NCI-H510A treated with DMSO at 0.1 percent for 48 hours (cell line): ENCODE measurements at regions not wholly inside any gene's neighbourhood (a gene's known extent, or its start where the extent isn't known, plus 50 kb on each side); places are given as distances from the start of the nearest gene placed in this dataset.
"Not testable (repeated sequence)": the region's sequence is repeated elsewhere in the genome, so short reads cannot be mapped to it uniquely, and the experiment has no call there.

Experiments used
- DNase-seq: peaks from one replicate; lab custom pipeline; 2025; lab: John Stamatoyannopoulos, UW

GRCh38 chr5:86542532-86542931, 75.2 kb upstream of the COX7C start:
- no peak for DNase-seq

DNA sequence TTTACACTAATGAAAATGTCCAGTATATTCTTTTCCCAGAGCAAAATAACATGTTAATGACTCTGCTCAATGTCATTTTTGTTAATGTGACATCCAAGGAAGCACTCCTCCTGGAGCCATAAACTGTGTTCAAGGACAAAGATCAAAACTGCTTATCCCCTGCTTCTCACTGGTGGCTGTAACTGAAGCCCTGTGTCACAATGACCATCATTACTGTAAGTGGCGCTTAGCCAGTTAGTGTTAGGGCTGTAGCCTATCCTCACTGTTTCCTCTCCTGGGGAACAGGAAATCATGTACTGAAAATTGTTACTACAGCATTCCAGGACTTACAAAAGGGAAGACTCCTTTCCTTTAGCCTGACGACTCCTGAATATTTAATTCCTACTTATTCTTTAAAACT, 71.7 kb upstream of the COX7C start:
- DNase-seq, result no peak

DNA sequence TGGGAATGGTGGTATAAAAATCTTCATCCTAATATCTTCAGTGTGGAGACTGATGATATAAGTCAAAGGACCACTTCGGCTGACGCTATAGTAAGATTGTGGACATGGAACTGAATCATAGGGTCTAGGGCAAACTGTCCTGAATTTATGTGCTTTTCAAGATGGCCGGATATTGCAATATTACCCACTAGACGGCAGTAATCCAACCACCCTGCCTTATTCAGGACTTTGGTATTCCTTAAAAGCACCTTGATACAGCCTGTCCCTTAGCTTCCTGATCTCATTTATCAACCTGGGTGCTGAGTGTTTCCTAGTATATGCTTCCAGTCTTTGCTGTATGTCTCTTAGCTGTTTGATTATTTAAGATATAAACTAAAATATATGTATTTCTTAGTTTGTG, 71.2 kb upstream of the COX7C start:
- no peak for DNase-seq

DNA sequence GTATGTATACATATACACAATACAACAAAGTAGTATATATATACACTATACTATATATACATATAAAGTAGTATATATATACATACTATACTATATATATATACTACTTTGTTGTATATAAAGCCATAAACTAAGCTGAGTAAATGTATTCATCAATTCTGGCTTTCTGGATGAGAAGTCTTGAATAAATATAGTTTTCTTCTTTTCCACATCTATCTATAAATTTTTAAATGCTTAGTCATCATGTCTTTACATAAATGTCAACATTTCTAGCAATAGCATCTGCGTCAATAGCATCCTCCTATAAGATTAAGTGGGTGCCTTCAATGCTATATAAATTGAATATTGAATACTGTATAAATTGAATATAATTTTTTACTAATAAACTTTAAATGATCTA, 63.1 kb upstream of the COX7C start:
- DNase-seq, result no peak

DNA sequence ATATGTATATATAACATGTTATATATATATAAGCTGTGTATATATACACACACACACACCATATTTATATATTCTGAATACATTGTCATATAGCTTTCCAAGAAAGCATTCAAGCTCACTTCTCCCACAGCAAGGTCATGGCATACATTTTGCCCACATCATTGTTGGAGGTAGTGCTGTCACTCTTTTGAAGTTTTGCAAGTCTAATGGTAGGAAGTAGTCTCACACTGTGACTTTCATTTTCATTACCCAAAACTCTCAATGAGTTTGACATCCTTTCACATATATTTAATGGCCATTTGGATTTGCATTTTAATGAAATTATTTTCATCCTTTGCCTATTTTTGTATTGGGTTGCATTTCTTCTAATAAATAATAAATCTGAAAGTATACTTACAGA, 59.8 kb upstream of the COX7C start:
- no peak for DNase-seq

DNA sequence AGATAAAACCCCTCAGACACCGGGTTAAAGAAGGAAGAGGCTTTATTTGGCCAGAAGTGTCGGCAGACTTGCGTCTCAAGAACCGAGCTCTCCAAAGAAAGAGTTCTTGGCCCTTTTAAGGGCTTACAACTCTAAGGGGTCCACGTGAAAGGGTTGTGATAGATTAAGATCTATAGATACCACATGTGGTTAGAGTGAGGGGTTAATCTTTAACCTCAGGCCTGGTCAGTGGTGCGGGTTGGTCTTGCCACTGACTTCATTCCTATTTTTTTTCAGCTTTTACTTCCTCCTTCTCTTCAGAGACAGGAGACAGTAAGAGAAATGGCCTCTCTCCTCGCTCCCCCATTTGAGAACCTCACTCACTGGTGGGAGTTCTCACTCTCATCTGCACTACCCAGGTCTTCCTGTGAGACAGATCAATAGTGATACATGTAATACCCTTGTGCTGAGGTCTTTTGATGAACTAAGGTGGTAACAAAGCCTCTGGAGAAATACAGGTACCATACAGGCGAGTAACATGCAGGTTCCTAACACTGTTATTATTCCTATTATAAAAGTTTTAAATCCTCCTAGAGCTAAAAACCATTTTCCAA, 52.4 kb upstream of the COX7C start:
- DNase-seq, result no peak

GRCh38 chr5:86566030-86566429, 51.7 kb upstream of the COX7C start:
- DNase-seq, result not testable (repeated sequence)
